RKO (cell line): ENCODE measurements at regions not wholly inside any gene's neighbourhood (a gene's known extent, or its start where the extent isn't known, plus 50 kb on each side); places are given as distances from the start of the nearest gene placed in this dataset.

Experiments used
- DNase-seq: peaks from one replicate; pipeline ENCODE4 v3.0.0-alpha.2; 2016; ENCODE audit warnings: low spot score

DNA sequence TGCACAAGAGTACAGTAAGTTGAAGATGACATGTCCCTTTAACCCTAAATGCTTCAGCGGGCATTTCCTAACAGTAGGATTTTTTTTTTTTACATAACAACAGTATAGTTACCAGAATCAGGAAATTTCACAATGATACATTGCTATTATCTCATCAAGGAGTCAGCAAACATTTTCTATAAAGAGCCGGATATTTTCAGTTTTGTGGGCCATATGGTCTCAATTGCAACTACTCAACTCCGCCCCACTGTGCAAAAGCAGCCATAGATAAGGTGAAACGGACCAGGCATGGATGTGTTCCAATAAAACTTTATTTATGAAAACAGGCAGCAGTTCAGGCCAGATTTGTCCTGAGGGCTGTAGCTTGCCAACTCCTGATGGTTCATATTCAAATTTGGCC lies 130.6 kb downstream of the SMAD6 start:
- no peak for DNase-seq

- no peak for DNase-seq
Observed at GRCh38 chr15:66833371-66833770, 131.3 kb downstream of the SMAD6 start.

DNA sequence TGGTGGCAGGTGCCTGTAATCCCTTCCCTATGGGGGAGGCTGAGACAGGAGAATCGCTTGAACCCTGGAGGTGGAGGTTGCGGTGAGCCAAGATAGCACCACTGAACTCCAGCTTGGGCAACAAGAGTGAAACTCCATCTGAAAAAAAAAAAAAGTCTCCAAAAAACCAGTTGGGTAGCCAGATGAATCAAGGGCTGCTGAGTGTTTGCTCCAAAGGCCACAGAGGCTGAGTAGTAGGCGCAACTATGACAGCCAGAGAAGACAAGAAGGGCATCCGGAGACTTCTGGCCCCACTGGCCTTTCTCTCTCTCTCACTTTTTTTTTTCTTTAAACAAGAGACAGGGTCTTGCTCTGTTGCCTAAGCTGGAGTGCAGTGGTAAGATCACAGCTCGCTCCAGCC lies 131.8 kb downstream of the SMAD6 start:
- DNase-seq, result no peak

DNA sequence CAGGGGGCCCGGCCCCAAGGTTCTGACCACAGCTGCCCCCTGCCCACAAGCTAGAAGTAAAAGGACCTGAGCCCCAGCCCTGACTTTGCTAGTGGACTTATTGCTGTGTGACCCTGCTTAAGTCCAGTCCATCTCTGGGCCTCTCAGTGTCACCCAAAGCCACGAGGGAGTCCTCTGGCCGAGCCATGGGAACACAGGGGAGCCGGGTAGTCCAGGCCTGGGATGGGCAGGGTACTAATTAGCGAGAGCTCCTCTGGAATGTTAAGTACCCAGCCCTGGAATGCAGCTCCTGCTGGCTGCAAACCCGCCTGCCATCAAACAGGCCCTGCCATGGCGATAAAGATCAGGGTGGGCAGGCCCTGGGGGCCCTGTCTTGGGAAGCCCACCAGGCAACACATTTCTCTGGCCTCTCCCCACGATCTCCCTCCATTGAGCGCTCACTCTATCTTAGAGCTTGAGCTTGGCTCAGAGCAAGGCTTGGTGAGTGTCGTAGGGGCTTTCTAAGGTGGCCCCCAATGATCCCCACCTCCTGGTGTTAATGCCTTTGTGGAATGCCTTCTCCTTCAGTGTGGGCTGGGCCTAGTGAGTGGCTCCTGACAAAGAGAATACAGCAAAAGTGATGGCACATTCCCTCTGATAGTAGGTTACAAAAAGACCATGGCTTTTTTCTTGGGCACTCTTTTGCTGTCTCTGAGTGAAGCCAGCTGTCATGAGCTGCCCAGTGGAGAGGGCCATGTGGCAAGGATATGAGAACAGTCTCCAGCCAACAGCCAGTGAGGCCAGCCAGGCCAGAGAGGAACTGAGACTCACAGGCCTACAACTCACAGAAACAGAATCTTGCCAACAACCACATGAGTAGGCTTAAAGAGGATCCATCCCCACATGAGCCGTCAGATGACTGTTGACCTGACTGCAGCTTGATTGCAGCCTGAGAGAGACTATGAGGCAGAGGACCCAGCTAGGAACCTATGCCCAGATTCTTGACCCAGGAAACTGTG lies 133.1 kb downstream of the SMAD6 start:
- DNase-seq, result no peak

DNA sequence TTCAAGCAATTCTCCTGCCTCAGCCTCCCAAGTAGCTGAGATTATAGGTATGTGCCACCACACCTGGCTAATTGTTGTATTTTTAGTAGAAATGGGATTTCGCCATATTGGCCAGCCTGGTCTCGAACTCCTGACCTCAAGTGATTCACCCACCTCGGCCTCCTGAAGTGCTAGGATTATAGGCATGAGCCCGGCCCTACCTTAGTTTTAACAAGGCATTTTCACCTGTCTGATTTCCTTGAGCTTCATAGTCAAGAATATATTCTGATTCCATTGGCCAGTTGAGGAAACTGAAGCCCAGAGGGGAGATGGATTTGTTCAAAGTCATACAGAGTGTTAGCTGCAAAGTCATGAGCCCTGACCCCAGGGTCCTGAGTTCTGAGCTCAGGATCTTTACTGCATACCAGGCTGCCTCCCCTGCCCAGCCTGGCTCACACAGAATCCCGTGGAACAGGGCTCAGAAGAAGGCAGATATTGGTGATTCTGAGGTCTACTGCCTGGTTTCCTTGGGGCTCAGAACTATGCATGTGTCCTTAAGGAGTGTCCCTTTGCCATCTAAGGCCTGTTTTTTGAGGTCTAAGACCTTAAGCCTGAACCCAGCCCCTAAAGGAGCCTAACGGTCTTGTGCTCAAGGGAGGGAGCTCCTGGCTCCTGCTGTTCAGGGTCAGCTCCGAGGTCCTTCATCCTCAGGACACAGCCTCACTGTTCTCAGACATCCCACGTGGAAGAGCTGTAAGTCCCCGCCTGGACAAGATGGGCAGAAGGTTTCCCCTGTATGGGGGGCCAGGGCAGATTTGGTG lies 134.4 kb downstream of the SMAD6 start:
- no peak for DNase-seq

- DNase-seq, result no peak
Observed at GRCh38 chr15:66838202-66838601, 136.2 kb downstream of the SMAD6 start.

DNA sequence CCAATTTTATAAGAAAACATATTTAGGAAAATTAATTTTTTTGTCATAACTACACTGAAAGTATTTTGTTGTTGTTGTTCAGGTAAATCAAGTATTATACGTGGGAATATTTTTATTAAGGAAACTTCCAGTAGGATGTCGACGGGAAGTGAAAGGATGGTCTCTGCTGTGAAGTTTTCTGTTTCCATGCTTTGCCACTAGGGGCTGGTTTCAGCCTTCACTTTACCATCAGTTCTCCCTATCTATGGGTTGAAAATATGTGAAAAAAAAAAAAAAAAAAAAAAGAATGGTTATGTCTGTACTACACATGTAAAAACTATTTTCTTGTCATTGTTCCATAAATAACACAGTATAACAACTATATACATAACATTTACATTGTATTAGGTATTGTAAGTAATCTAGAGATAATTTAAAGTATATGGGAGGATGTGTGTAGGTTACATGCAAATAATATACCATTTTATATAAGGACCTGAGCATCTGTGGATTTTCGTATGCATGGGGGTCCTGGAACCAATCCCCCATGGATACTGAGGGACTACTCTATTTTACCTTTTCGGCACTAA lies 136.7 kb downstream of the SMAD6 start:
- DNase-seq, result peak; percentile 57

DNA sequence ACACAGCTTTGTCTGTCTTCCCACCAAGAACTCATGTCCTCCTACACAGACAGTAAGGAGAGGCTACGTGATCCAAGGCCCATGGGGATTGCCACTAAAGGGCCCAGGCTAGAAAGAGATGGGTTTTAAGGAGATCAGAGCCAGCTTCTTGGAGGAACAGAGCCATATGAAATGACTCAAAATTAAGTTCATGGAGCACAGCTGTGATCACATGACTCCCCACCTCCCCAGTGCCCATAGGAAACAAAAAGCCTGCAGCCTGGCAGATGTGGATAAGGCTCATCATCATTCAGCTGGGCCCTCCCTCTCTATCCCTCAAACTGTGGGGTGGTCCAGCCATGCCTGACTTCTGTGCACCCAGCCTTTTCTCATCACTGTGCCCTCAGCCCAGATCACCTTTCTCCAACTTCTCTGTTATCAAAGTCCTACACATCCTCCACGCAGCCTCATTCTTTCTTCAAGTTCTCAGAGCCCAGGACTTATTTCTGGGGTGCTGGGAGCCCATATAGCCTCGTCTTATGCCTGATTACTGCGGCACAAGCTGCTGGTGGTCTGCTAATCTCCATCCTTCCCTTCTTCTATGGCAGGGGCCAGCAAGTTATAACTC lies 137.6 kb downstream of the SMAD6 start:
- DNase-seq, result no peak

GRCh38 chr15:66840615-66841390 lies 138.8 kb downstream of the SMAD6 start:
- no peak for DNase-seq

DNA sequence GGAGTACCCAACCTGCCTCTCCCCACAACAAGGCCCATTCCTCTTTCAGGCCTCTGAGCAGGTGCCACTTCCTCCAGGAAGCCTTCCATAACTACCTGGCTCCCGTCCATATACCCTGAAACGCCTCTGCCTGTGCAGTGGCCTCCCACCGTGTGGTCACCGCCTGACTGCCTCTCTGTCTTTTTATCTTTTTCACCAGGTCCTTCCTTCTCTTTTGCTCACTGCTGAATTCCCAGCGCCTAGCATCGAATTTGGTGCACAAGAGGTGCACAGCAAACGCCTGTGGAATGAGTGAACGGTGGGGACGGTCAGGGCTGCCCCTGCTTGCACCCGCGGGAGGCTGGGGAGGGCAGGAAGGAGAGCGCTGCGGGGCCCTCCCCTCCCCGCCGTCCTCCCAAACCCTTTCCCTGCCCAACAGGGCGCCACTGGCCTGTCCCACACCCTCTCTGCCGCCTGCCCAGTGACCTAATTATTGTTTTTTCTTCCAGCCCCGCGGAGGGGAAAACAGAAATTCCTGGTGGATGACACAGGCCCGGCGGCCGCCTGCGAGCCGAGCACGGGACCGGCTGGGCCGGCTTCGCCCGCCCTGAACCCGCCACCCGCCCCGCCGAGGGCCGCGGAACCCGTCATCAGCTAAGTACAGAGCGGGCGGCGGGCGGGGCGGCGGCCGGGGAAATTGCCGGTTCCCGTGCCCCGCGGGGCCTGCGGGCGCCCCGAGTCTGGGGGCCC lies 140.1 kb downstream of the SMAD6 start:
- peak; percentile 78 for DNase-seq

DNA sequence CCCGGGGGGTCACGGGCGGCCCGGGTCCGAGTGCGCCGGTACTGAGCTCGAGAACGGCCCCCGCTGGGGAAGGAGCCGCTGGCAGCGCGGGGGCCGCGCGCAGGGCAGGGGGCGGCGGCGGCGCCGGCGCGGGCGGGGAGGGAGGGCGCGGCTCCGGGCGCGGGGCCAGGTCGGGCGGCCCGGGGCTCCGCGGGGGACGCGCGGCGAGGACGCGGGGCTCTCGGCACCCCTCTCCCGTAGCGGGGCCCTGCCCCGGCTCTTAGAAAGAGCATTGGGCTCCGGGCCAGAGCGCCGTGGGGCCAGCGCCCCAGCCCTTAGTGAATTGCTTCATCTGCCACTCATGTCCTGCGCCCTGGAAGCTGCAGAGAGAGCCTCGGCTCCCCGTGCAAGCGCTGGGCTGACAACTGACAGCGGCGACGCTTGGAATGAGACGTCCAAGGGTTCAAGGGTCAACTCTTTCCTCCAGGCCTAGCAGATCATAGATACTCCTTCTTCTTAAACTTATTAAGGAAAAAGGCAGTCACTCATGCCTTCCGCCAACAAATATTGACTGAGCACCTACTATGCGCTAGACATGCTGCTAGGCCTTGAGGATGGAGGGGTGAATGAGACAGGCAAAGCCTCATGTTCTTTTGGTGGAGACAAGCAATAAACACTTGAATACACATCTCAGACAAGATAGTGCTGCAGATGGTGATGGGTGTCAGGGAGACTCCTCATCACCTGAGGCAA lies 140.8 kb downstream of the SMAD6 start:
- DNase-seq, result peak; percentile 56

DNA sequence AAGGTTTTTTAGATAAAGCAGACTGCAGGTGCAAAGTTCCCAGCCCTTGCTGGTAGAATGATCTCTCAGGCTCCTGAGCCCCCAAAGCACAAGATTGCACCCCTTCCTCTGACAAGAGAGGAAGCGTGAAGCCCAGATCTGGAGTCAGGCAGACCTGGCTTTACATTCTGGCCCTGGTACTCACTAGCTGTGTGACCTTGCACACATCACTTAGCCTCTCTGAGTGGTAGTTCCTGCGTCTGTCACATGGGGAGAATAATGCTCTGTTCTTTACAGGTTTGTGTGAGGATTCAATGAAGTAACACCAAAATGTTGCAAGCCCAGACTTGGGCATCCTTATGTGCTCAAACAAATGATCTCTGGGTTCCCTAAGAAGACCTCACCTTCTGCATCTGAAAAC lies 141.5 kb downstream of the SMAD6 start:
- no peak for DNase-seq

DNA sequence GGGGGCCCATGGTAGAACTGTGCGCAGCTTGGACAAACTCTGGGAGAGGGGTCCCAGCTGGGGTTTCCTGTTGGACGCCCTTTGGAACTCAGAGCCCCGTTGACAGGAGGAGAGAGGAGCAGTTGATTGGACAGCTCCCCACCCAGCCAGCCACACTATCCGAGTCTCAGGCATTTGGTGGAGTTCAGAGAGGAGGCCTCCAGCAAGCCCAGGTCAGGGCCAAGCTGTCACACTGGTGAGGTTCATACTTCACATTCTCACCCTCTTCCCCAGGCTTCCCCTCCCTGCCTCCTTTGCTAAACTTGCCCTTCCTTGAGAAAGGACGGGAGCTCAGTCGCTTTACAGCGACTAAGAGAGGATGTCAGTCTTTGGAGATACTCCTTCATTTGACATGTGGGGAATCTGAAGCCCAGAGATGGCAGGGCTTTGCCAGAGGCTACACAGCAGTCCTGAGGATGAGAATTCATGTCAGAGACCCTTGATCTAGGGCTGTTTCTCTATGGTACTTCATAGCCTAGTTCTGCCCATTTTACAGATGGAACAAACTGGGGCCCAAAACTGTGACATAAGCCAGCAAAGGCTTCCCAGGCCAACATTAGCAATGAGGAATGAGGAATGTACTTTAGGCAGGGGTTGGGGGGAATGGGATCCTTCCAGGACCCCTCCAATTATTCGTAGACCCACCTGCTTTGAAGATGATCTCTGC lies 142.2 kb downstream of the SMAD6 start:
- DNase-seq, result no peak

GRCh38 chr15:66844747-66845145 lies 142.7 kb downstream of the SMAD6 start:
- no peak for DNase-seq

DNA sequence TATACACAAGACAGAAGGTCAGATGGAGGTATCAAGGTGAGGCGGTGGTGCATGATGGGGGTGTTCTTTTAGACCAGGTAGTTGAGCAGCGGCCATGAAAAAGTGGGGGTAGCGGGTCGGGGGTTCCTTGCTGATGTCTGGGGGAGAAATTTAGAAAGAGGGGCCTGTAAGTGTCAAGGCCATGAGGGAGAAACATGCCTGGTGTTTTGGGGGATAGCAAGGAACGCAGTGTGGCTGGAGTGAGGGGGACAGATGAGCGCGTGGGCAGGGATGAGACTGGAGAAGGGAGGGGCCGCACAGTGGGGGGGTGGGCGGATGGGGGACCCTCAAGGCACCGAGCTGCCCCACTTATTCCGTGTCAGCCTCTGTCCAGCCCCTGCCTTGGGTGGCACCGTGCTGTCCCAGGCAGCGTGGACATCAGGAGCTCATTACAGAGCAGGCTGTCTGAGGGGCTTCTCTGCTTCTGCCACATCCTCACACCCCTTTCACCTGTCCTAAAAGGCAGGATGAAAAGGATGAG lies 143.3 kb downstream of the SMAD6 start:
- no peak for DNase-seq

- no peak for DNase-seq
Observed at GRCh38 chr15:66846031-66846430, 144.0 kb downstream of the SMAD6 start.

DNA sequence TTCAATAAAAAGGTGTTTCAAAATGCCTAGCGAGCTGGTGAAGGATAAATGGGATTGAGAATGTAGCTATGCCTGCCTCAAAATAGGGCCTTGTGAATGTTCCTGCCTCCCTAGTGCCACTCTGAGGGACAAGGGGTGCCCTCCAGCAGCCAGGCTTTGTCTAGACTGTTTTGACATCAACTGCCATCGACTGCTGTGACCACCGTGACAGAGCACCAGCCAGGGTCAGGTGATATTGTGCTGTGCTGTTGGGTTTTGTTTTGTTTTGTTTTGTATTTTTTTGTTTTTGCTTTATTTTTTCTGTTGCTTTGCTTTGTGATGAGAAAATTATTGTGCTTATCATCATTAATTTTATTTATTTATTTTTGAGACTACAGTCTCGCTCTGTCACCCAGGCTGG lies 144.8 kb downstream of the SMAD6 start:
- DNase-seq, result no peak

GRCh38 chr15:66847565-66847991 lies 145.5 kb downstream of the SMAD6 start:
- DNase-seq, result no peak

DNA sequence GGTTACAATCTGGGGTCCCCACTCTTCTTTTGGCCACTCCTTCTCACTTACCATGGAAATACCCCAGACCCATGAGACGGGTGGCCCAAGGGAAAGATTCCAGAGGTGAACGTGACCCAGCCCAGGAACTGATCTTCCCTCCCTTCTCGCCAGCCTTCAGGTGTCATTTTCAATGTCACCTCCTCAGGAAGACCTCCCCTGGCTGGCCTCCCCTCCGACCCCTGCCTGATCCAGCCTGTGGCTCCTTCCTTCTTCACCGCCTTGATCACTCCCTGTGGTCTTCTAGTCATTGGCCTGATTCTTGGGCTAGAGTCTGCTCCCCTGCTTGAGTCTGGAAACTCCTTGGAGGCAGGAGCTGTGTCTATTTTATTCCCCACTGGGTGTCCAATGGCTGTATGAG lies 146.1 kb downstream of the SMAD6 start:
- no peak for DNase-seq
